Hepatocyte (in vitro differentiated cells): ENCODE measurements at regions not wholly inside any gene's neighbourhood (a gene's known extent, or its start where the extent isn't known, plus 50 kb on each side); places are given as distances from the start of the nearest gene placed in this dataset.

Experiments
- EZH2 ChIP-seq: fragments of 200-600 bp; sonication (generic); IDR thresholded peaks from 2 replicates; pipeline ENCODE4 v1.6.1; 2016; ENCODE audit warnings: antibody characterized with exemption, mild to moderate bottlenecking, borderline replicate concordance
- TF ChIP-seq, protein P1 (sequence below): fragments of 200-600 bp; sonication (generic); IDR thresholded peaks from 2 replicates; pipeline ENCODE4 v1.5.1; 2016; ENCODE audit warnings: antibody characterized with exemption, mild to moderate bottlenecking; ENCODE audit not compliant: poor library complexity

DNA sequence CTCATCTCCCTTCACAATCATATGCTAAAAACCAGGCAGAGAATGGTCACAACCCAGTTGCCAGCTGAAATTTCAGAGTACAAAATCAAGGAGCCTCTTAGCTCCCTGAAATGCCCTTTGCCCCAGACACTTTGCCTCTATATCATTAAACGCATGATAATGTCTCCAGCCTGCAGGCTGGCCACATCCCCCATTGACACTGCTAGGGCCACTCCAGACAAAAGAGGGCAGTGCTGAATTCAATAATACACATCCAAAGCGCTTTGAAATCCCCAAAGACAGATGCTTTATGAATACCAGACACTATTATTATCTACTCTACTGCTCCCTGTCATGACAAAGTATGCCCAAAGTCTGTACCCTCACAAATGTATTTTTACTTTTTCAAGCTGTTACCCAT lies 348.3 kb upstream of the POU3F2 start:
- TF ChIP-seq, protein P1, sequence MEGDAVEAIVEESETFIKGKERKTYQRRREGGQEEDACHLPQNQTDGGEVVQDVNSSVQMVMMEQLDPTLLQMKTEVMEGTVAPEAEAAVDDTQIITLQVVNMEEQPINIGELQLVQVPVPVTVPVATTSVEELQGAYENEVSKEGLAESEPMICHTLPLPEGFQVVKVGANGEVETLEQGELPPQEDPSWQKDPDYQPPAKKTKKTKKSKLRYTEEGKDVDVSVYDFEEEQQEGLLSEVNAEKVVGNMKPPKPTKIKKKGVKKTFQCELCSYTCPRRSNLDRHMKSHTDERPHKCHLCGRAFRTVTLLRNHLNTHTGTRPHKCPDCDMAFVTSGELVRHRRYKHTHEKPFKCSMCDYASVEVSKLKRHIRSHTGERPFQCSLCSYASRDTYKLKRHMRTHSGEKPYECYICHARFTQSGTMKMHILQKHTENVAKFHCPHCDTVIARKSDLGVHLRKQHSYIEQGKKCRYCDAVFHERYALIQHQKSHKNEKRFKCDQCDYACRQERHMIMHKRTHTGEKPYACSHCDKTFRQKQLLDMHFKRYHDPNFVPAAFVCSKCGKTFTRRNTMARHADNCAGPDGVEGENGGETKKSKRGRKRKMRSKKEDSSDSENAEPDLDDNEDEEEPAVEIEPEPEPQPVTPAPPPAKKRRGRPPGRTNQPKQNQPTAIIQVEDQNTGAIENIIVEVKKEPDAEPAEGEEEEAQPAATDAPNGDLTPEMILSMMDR: no peak
- TF ChIP-seq EZH2: no peak
